Transverse colon (tissue), 4 donors: ENCODE measurements at regions not wholly inside any gene's neighbourhood (a gene's known extent, or its start where the extent isn't known, plus 50 kb on each side); places are given as distances from the start of the nearest gene placed in this dataset.

Experiments
- DNase-seq: peaks from one replicate; pipeline ENCODE4 v3.0.0-alpha.2; 2019
- H3K27ac ChIP-seq, 4 donors: fragments of 200-600 bp; sonication (generic); 2 replicates each; pipeline ENCODE4 v1.5.1; 2016 to 2018; ENCODE audit warnings: inconsistent platforms in 4 of 4
- H3K27me3 ChIP-seq: fragments of 200-600 bp; sonication (generic); 2 replicates; pipeline ENCODE4 v1.5.1; 2017; ENCODE audit warnings: inconsistent platforms
- H3K36me3 ChIP-seq, 4 donors: fragments of 200-600 bp; sonication (generic); 2 replicates each; pipeline ENCODE4 v1.5.1; 2017 to 2019; ENCODE audit warnings: inconsistent platforms in 4 of 4
- H3K4me1 ChIP-seq, 4 donors: fragments of 200-600 bp; sonication (generic); 2 replicates each; pipeline ENCODE4 v1.5.1; 2017 to 2020; ENCODE audit warnings: inconsistent platforms in 4 of 4
- H3K4me3 ChIP-seq, 4 donors: fragments of 200-600 bp; sonication (generic); 1 replicate in 1 of 4; 2 replicates in 3 of 4; pipeline versions ENCODE4 v1.5.1 to v1.6.1; 2017 to 2019; ENCODE audit warnings: inconsistent platforms in 4 of 4
- H3K9me3 ChIP-seq, 2 donors: fragments of 200-600 bp; sonication (generic); 2 replicates each; pipeline ENCODE4 v1.5.1; 2017 to 2019; ENCODE audit warnings: inconsistent platforms in 2 of 2
- CTCF ChIP-seq, 5 experiments: fragments of 200-600 bp in 3 of 5; fragments of 450-650 bp in 2 of 5; sonication (generic) in 3 of 5; IDR thresholded peaks; 1 replicate in 2 of 5; 2 replicates in 3 of 5; pipeline ENCODE4 v1.5.1; 2016 to 2017; ENCODE audit warnings: antibody characterized with exemption in 5 of 5, inconsistent platforms in 3 of 5, mild to moderate bottlenecking in 2 of 5, moderate library complexity in 1 of 5
- EP300 ChIP-seq: sonication (generic); formaldehyde crosslinking; IDR thresholded peaks from one replicate; pipeline ENCODE4 v1.6.1; 2017; ENCODE audit warnings: antibody characterized with exemption, low read depth
- POLR2A ChIP-seq: fragments of 450-650 bp; IDR thresholded peaks from one replicate; pipeline ENCODE4 v1.6.1; 2016; ENCODE audit warnings: antibody characterized with exemption, mild to moderate bottlenecking, moderate library complexity
- POLR2AphosphoS5 ChIP-seq, 3 donors: sonication (generic); formaldehyde crosslinking; IDR thresholded peaks; one replicate each; pipeline ENCODE4 v1.6.1; 2016; ENCODE audit warnings: antibody characterized with exemption in 3 of 3
- WGBS, 2 donors: methylation state at CpG; one replicate each; pipeline ENCODE4 v1.1.5; 2018; ENCODE audit warnings: low coverage in 1 of 2; 5-methylcytosine and 5-hydroxymethylcytosine counted together
- in situ Hi-C, 4 donors: fragments of 200-750 bp; cut with MboI; loops; one replicate each; pipeline versions ENCODE4 v1.15.0 to v1.15.1; 2017; ENCODE audit warnings: low sequenced_read_pairs in 3 of 4, low pct_ligation_motif_present in 1 of 4, low pct_unique_long_range_greater_than_20kb in 1 of 4
- intact Hi-C: fragments of 100-400 bp; cut with DNase I; formaldehyde crosslinking; loops from one replicate; pipeline ENCODE4 v1.15.1; 2023; ENCODE audit warnings: low total_unique reads

DNA sequence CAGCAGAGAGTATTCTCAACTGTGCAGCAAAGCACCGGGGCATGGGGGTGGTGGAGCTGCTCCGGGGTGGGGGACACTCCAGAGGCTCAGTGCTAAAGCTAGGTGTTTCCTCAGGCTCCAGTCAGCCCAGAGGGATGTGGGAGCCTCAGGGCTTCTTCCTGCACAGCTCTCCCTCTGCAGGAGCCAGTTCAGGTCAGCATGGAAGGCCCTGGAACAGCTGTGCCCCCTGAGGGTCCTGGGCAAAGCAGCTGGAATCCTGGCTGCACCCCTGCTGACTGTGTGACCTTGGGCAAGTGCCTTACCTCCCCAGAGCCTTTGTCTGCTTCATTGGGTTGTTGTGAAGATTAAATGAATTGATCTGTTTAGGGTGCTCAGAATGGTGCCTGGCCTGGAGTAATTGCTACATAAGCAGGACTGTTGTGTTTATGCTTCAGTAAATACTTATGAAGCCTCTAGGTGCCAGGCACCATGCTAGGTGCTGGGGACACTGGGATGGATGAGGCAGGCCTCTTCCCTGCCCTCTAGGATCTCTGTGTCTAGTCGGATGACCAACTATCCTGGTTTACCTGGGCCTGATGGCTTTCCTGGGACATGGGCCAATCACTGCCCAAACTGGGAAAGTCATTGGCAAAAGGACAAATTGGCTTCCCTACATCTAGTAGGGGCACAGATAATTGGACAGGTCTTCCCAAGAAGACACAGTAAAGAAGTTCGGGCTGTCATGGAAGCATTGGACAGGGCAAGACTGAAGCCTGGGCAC, 64.2 kb upstream of the LCTL start:
- 71 to 74% methylated on average over 1 to 4 of the region's 4 CpGs for WGBS, 2 donors
- in situ Hi-C loops, result no loop called here

DNA sequence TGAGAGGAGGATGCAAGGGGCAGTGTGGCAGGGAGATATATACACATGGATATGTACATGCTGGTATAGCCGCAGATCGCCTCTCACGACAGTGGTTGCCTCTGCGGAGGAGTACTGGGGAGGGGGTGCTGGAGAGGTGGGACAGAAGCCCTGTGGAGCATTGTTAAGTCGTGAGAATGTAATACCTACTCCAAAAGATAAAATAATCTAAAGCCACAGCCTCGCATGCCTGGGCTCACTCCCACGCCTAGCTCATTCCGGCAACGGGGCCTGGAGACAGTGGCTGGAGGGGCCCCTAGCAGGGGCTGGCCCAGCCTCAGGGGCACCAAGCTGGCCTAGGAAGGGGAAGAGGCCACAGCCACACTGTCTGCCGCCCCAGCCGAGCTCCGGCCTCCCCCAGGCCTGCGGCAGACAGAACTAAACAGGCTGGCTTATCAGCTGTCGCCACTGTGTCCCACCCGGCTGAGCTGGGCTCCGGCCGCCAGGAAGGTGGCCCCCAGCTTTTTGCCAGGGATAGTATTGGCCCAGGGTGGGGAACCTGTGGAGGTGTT, 65.1 kb upstream of the LCTL start:
- Histone ChIP-seq H3K4me3 (no peak overlapping the region), H3K9me3 (no peaks in the 10 kb centered on the region), H3K27ac (no peak overlapping the region), H3K27me3 (no peaks in the 10 kb centered on the region), H3K36me3 (no peaks in the 10 kb centered on the region), H3K4me1 (no peaks in the 10 kb centered on the region)
- 94 to 100% methylated on average over 1 to 16 of the region's 17 CpGs for WGBS, 2 donors
- in situ Hi-C loops (no loop called here), intact Hi-C loops (no loop called here)
- DNase-seq, result no peak
- TF ChIP-seq POLR2A (no peak), CTCF (IDR thresholded peaks at IDR 0.05) (no peak), EP300 (no peak), POLR2AphosphoS5 (IDR thresholded peaks at IDR 0.05) (no peak)

More for the DNA sequence above, 64.2 kb upstream of the LCTL start:
- no peak for DNase-seq
- Histone ChIP-seq H3K27me3 (no peaks in the 10 kb centered on the region), H3K36me3 (no peaks in the 10 kb centered on the region), H3K27ac (no peak overlapping the region), H3K4me1 (peaks cover 0 to 4% (median 0%) of the 10 kb centered on the region in 4 donors), H3K4me3 (no peak overlapping the region), H3K9me3 (no peaks in the 10 kb centered on the region)
- TF ChIP-seq CTCF (IDR thresholded peaks at IDR 0.05) (no peak), POLR2A (no peak), POLR2AphosphoS5 (IDR thresholded peaks at IDR 0.05) (no peak), EP300 (no peak)
- intact Hi-C loops, result no loop called here

- intact Hi-C loops (no loop called here), in situ Hi-C loops (no loop called here)
- Histone ChIP-seq H3K9me3 (no peaks in the 10 kb centered on the region), H3K27ac (no peak overlapping the region), H3K36me3 (no peaks in the 10 kb centered on the region), H3K4me3 (no peak overlapping the region), H3K4me1 (no peaks in the 10 kb centered on the region), H3K27me3 (no peaks in the 10 kb centered on the region)
- TF ChIP-seq CTCF (IDR thresholded peaks at IDR 0.05) (no peak), POLR2AphosphoS5 (IDR thresholded peaks at IDR 0.05) (no peak), EP300 (no peak), POLR2A (no peak)
- 73 to 100% methylated on average over 1 to 7 of the region's 7 CpGs for WGBS, 2 donors
- DNase-seq, result no peak
Observed at GRCh38 chr15:66631616-66632263, 65.9 kb upstream of the LCTL start.

GRCh38 chr15:66633041-66633937, 67.5 kb upstream of the LCTL start:
- H3K36me3 ChIP-seq, result no peaks in the 10 kb centered on the region
- H3K27ac ChIP-seq, result no peak overlapping the region
- no peaks in the 10 kb centered on the region for H3K4me1 ChIP-seq
- in situ Hi-C loops (no loop called here), intact Hi-C loops (no loop called here)
- 68% methylated on average over 18 of the region's 19 CpGs; no CpG with 5 or more reads in 1 of the 2 donors for WGBS, 2 donors
- no peaks in the 10 kb centered on the region for H3K27me3 ChIP-seq
- H3K4me3 ChIP-seq, result no peak overlapping the region
- DNase-seq, result no peak
- no peaks in the 10 kb centered on the region for H3K9me3 ChIP-seq
- no peak for TF ChIP-seq POLR2A
- TF ChIP-seq POLR2AphosphoS5 (IDR thresholded peaks at IDR 0.05), result no peak
- no peak for TF ChIP-seq CTCF (IDR thresholded peaks at IDR 0.05)
- no peak for TF ChIP-seq EP300
